HCT116 (cell line): ENCODE measurements at regions not wholly inside any gene's neighbourhood (a gene's known extent, or its start where the extent isn't known, plus 50 kb on each side); places are given as distances from the start of the nearest gene placed in this dataset.

ENCODE experiments used
- ATAC-seq: fragments of 200-7000 bp; cut with Tn5 transposase; 2 replicates; pipeline ENCODE4 v1.9.1; 2020; ENCODE audit warnings: mild to moderate bottlenecking, moderate library complexity
- BruUV-seq: library from RNA; stranded (reverse); fragments of 400-500 nt; replicated peaks from 2 replicates; lab custom pipeline; 2021; lab: Mats Ljungman, UMichigan
- CTCF ChIA-PET: fragments of 300-600 bp; sonication (Branson Sonifier 250); formaldehyde crosslinking; loops from one replicate; lab custom pipeline; 2021; ENCODE audit warnings: antibody characterized with exemption; lab: Charles Lee
- POLR2A ChIA-PET: fragments of 300-600, 350-600 bp; sonication (Branson Sonifier 250); formaldehyde crosslinking; loops from one replicate; lab custom pipeline; 2021; ENCODE audit warnings: antibody characterized with exemption; lab: Charles Lee
- RAD21 ChIA-PET, 2 experiments: fragments of 300-600 bp; sonication (Branson Sonifier 250); formaldehyde crosslinking; loops; one replicate each; lab custom pipeline; 2023; ENCODE audit warnings: low total read pairs in 2 of 2; ENCODE audit not compliant: uncharacterized antibody in 2 of 2, unreplicated experiment in 2 of 2, low non-redundant PET in 1 of 2; lab: Charles Lee
- DNase-seq: peaks from one replicate; pipeline ENCODE4 v3.0.0-alpha.2; 2010; ENCODE audit warnings: low read depth, low spot score
- H2AFZ ChIP-seq: fragments of 200-600 bp; shearing (Covaris generic), sonication (generic); 2 replicates; pipeline ENCODE4 v1.6.1; 2017; ENCODE audit warnings: low read depth, mixed run types, mixed read lengths, antibody characterized with exemption, low read length; ENCODE audit not compliant: poor library complexity, severe bottlenecking
- H3K27ac ChIP-seq: 2 replicates; pipeline ENCODE4 v1.5.1; 2012; ENCODE audit warnings: low read depth, low read length
- H3K27me3 ChIP-seq: fragments of 200-600 bp; sonication (generic); 2 replicates; pipeline ENCODE4 v1.6.1; 2016; ENCODE audit warnings: mixed run types, low read length, mixed read lengths; ENCODE audit not compliant: insufficient read depth
- H3K36me3 ChIP-seq, 2 experiments: fragments of 200-500 bp in 1 of 2; fragments of 200-600 bp in 1 of 2; sonication (Bioruptor generic) in 1 of 2; sonication (generic) in 1 of 2; 2 replicates each; pipeline versions ENCODE4 v1.5.1 to v1.6.1; 2014 to 2016; ENCODE audit warnings: low read length in 2 of 2, inconsistent platforms in 1 of 2, mixed read lengths in 1 of 2, mixed run types in 1 of 2; ENCODE audit not compliant: insufficient read depth in 2 of 2, control insufficient read depth in 1 of 2
- H3K4me1 ChIP-seq, 2 experiments: fragments of 200-600 bp in 1 of 2; sonication (generic) in 1 of 2; 2 replicates each; pipeline versions ENCODE4 v1.5.1 to v1.6.1; 2012 to 2017; ENCODE audit warnings: low read length in 2 of 2, inconsistent platforms in 1 of 2, mild to moderate bottlenecking in 1 of 2, mixed read lengths in 1 of 2, mixed run types in 1 of 2, moderate library complexity in 1 of 2; ENCODE audit not compliant: insufficient read depth in 2 of 2, control insufficient read depth in 1 of 2
- H3K4me2 ChIP-seq: fragments of 200-600 bp; sonication (generic); 2 replicates; pipeline ENCODE4 v1.6.1; 2017; ENCODE audit warnings: mixed run types, low read length, mixed read lengths
- H3K4me3 ChIP-seq, 2 experiments: fragments of 200-600 bp in 1 of 2; sonication (generic) in 1 of 2; replicated peaks in 1 of 2; 2 replicates each; pipeline ENCODE4 v1.5.1; 2011 to 2016; ENCODE audit warnings: low read length in 2 of 2, control low read depth in 1 of 2, low read depth in 1 of 2, mild to moderate bottlenecking in 1 of 2, mixed read lengths in 1 of 2, mixed run types in 1 of 2
- H3K79me2 ChIP-seq: fragments of 200-600 bp; sonication (generic); 2 replicates; pipeline ENCODE4 v1.6.1; 2017; ENCODE audit warnings: mild to moderate bottlenecking, mixed run types, low read length, moderate library complexity, mixed read lengths; ENCODE audit not compliant: insufficient read depth
- H3K9ac ChIP-seq: fragments of 200-600 bp; sonication (generic); 2 replicates; pipeline ENCODE4 v1.6.1; 2016; ENCODE audit warnings: low read length, mixed read lengths
- H3K9me2 ChIP-seq: fragments of 200-600 bp; sonication (generic), shearing (Covaris generic); 2 replicates; pipeline ENCODE4 v1.6.1; 2017; ENCODE audit warnings: mixed run types, mild to moderate bottlenecking, moderate library complexity; ENCODE audit not compliant: insufficient read depth
- H3K9me3 ChIP-seq, 2 experiments: fragments of 200-500 bp in 1 of 2; fragments of 200-600 bp in 1 of 2; sonication (Bioruptor generic) in 1 of 2; sonication (generic) in 1 of 2; 2 replicates each; pipeline ENCODE4 v1.6.1; 2014 to 2017; ENCODE audit warnings: low read length in 2 of 2, mixed read lengths in 2 of 2, inconsistent platforms in 1 of 2, low read depth in 1 of 2, mild to moderate bottlenecking in 1 of 2, mixed run types in 1 of 2, moderate library complexity in 1 of 2; ENCODE audit not compliant: control insufficient read depth in 1 of 2, insufficient read depth in 1 of 2
- H4K20me1 ChIP-seq: fragments of 200-600 bp; sonication (generic), shearing (Covaris generic); 2 replicates; pipeline ENCODE4 v1.6.1; 2017; ENCODE audit warnings: mixed run types, mild to moderate bottlenecking, moderate library complexity; ENCODE audit not compliant: insufficient read depth
- ATF3 ChIP-seq: IDR thresholded peaks from 2 replicates; pipeline ENCODE4 v1.6.1; 2012
- CBX3 ChIP-seq: IDR thresholded peaks from 2 replicates; pipeline ENCODE4 v1.6.1; 2012; ENCODE audit warnings: low read depth
- CTCF ChIP-seq, 3 experiments: fragments of 200-600 bp in 1 of 3; sonication (generic) in 1 of 3; IDR thresholded peaks in 2 of 3; conservative IDR thresholded peaks in 1 of 3; 2 replicates each; pipeline ENCODE4 v1.5.1; 2012 to 2017; ENCODE audit warnings: low read depth in 2 of 3, low read length in 2 of 3, antibody characterized with exemption in 1 of 3, borderline replicate concordance in 1 of 3, control low read depth in 1 of 3, mild to moderate bottlenecking in 1 of 3, mixed read lengths in 1 of 3, mixed run types in 1 of 3, moderate library complexity in 1 of 3; ENCODE audit not compliant: insufficient read depth in 1 of 3
- ELF1 ChIP-seq: IDR thresholded peaks from 2 replicates; pipeline ENCODE4 v1.6.1; 2012; ENCODE audit warnings: low read depth, borderline replicate concordance
- EZH2phosphoT487 ChIP-seq: fragments of 200-600 bp; IDR thresholded peaks from 2 replicates; pipeline ENCODE4 v1.6.1; 2018; ENCODE audit warnings: antibody characterized with exemption, borderline replicate concordance
- FOSL1 ChIP-seq: IDR thresholded peaks from 2 replicates; pipeline ENCODE4 v1.6.1; 2012; ENCODE audit warnings: low read depth
- JUND ChIP-seq: IDR thresholded peaks from 2 replicates; pipeline ENCODE4 v1.6.1; 2012
- POLR2A ChIP-seq: IDR thresholded peaks from 2 replicates; pipeline ENCODE4 v1.7.0; 2011; ENCODE audit warnings: borderline replicate concordance; ENCODE audit not compliant: insufficient read depth, insufficient read length; ENCODE audit errors: extremely low read depth
- RAD21 ChIP-seq: IDR thresholded peaks from 2 replicates; pipeline ENCODE4 v1.6.1; 2012; ENCODE audit warnings: low read depth, mild to moderate bottlenecking
- REST ChIP-seq: IDR thresholded peaks from 2 replicates; pipeline ENCODE4 v1.6.1; 2012; ENCODE audit warnings: low read depth
- SIN3A ChIP-seq: IDR thresholded peaks from 2 replicates; pipeline ENCODE4 v1.6.1; 2012; ENCODE audit warnings: low read depth
- SP1 ChIP-seq: IDR thresholded peaks from 2 replicates; pipeline ENCODE4 v1.6.1; 2012; ENCODE audit warnings: low read depth
- TCF7L2 ChIP-seq: IDR thresholded peaks from 2 replicates; pipeline ENCODE4 v1.7.0; 2011; ENCODE audit warnings: borderline replicate concordance, inconsistent platforms; ENCODE audit not compliant: insufficient read depth, insufficient read length; ENCODE audit errors: extremely low read depth
- YY1 ChIP-seq: IDR thresholded peaks from 2 replicates; pipeline ENCODE4 v1.6.1; 2011; ENCODE audit warnings: low read length, low read depth, moderate library complexity, mild to moderate bottlenecking; ENCODE audit not compliant: insufficient replicate concordance; ENCODE audit errors: extremely low read depth
- ZBTB33 ChIP-seq: IDR thresholded peaks from 2 replicates; pipeline ENCODE4 v1.6.1; 2011; ENCODE audit warnings: mild to moderate bottlenecking, low read length, moderate library complexity; ENCODE audit not compliant: insufficient replicate concordance; ENCODE audit errors: extremely low read depth
- ZFX ChIP-seq: fragments of 450-650 bp; IDR thresholded peaks from 2 replicates; pipeline ENCODE4 v1.6.1; 2017
- ZNF274 ChIP-seq: fragments of 200-500 bp; sonication (Bioruptor generic); IDR thresholded peaks from 2 replicates; pipeline ENCODE4 v1.6.1; 2014; ENCODE audit warnings: mild to moderate bottlenecking, low read depth, low read length, inconsistent platforms
- intact Hi-C: fragments of 100-400 bp; cut with micrococcal nuclease; formaldehyde crosslinking; loops from 2 replicates; pipeline ENCODE4 v1.10.0; 2022

- ATAC-seq (no peak), DNase-seq (no peak)
- intact Hi-C loops: no loop called here
- H3K9me2 ChIP-seq: no peaks in the 10 kb centered on the region
- no peaks in the 10 kb centered on the region for H3K79me2 ChIP-seq
- H4K20me1 ChIP-seq: no peaks in the 10 kb centered on the region
- H3K4me2 ChIP-seq: no peak overlapping the region
- TF ChIP-seq JUND: no peak
- no peak for TF ChIP-seq ZBTB33
- no peak for TF ChIP-seq RAD21
- no peak for TF ChIP-seq ZFX
- no peak for TF ChIP-seq EZH2phosphoT487
- TF ChIP-seq FOSL1: no peak
- no peak for TF ChIP-seq ATF3
- TF ChIP-seq SP1: no peak
- TF ChIP-seq REST: no peak
- no peak for TF ChIP-seq CTCF (IDR thresholded peaks at IDR 0.05 in 2 of 3, conservative IDR thresholded peaks at IDR 0.05 in 1 of 3; ENCODE audit: borderline replicate concordance in 1 of 3, insufficient read depth in 1 of 3, low read depth in 2 of 3, low read length in 2 of 3)
- no peak for TF ChIP-seq ZNF274
- TF ChIP-seq POLR2A: no peak
- no peak for TF ChIP-seq SIN3A
- TF ChIP-seq CBX3: no peak
- no peak for TF ChIP-seq TCF7L2
- no peak for TF ChIP-seq YY1
- TF ChIP-seq ELF1: no peak
- CTCF ChIA-PET: no interaction called here
- no peak overlapping the region for H3K9ac ChIP-seq
- no peaks in the 10 kb centered on the region for H3K36me3 ChIP-seq
- POLR2A ChIA-PET: no interaction called here
- no TSS peak for BruUV-seq
- H3K4me3 ChIP-seq: no peak overlapping the region
- no peaks in the 10 kb centered on the region for H3K4me1 ChIP-seq
- H2AFZ ChIP-seq: no peak overlapping the region
- H3K9me3 ChIP-seq: no peaks in the 10 kb centered on the region
- RAD21 ChIA-PET: no interaction called here
- no peaks in the 10 kb centered on the region for H3K27me3 ChIP-seq
- H3K27ac ChIP-seq: no peak overlapping the region
Observed at GRCh38 chr7:40965016-40965415, 737.9 kb downstream of the INHBA start.
